ENCODE measurements at regions not wholly inside any gene's neighbourhood (a gene's known extent, or its start where the extent isn't known, plus 50 kb on each side); places are given as distances from the start of the nearest gene placed in this dataset.

- TF ChIP-seq, protein P1, sequence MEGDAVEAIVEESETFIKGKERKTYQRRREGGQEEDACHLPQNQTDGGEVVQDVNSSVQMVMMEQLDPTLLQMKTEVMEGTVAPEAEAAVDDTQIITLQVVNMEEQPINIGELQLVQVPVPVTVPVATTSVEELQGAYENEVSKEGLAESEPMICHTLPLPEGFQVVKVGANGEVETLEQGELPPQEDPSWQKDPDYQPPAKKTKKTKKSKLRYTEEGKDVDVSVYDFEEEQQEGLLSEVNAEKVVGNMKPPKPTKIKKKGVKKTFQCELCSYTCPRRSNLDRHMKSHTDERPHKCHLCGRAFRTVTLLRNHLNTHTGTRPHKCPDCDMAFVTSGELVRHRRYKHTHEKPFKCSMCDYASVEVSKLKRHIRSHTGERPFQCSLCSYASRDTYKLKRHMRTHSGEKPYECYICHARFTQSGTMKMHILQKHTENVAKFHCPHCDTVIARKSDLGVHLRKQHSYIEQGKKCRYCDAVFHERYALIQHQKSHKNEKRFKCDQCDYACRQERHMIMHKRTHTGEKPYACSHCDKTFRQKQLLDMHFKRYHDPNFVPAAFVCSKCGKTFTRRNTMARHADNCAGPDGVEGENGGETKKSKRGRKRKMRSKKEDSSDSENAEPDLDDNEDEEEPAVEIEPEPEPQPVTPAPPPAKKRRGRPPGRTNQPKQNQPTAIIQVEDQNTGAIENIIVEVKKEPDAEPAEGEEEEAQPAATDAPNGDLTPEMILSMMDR (IDR thresholded peaks at IDR 0.05; ENCODE audit: low read depth, low read length, poor library complexity, severe bottlenecking) = no peak
- no peak for TF ChIP-seq EZH2phosphoT487 (IDR thresholded peaks at IDR 0.05; ENCODE audit: borderline replicate concordance, low read length)
Observed at GRCh38 chr18:78503129-78503528, 476.5 kb upstream of the SALL3 start.
